AG04450 (cell line): ENCODE measurements at regions not wholly inside any gene's neighbourhood (a gene's known extent, or its start where the extent isn't known, plus 50 kb on each side); places are given as distances from the start of the nearest gene placed in this dataset.

Experiments
- CTCF ChIA-PET: fragments of 300-600, 350-600 bp; formaldehyde crosslinking; extraction: SDS; loops from one replicate; lab custom pipeline; 2022; ENCODE audit warnings: antibody characterized with exemption, inconsistent platforms; lab: Charles Lee
- POLR2A ChIA-PET: fragments of 350-600 bp; formaldehyde crosslinking; extraction: SDS; loops from one replicate; lab custom pipeline; 2021; ENCODE audit warnings: antibody characterized with exemption, inconsistent platforms; lab: Yijun Ruan, JAX
- DNase-seq: peaks from one replicate; pipeline ENCODE4 v3.0.0-alpha.2; 2011; ENCODE audit warnings: low read depth, low spot score
- H3K27ac ChIP-seq: one replicate; pipeline ENCODE4 v1.5.1; 2012; ENCODE audit warnings: low read depth, low read length, control low read depth
- H3K27me3 ChIP-seq: one replicate; pipeline ENCODE4 v1.6.0; 2012; ENCODE audit warnings: low read length; ENCODE audit not compliant: control insufficient read depth, insufficient read depth
- H3K4me3 ChIP-seq: 2 replicates; pipeline ENCODE4 v1.5.1; 2011; ENCODE audit warnings: mild to moderate bottlenecking, low read depth, low read length, control low read depth
- H3K9me3 ChIP-seq: 2 replicates; pipeline ENCODE4 v1.5.1; 2012; ENCODE audit warnings: low read length; ENCODE audit not compliant: control insufficient read depth, insufficient read depth
- TF ChIP-seq, protein P1 (sequence below): IDR thresholded peaks from 2 replicates; pipeline ENCODE4 v1.5.1; 2011; ENCODE audit warnings: low read depth, low read length, control low read depth, inconsistent platforms

DNA sequence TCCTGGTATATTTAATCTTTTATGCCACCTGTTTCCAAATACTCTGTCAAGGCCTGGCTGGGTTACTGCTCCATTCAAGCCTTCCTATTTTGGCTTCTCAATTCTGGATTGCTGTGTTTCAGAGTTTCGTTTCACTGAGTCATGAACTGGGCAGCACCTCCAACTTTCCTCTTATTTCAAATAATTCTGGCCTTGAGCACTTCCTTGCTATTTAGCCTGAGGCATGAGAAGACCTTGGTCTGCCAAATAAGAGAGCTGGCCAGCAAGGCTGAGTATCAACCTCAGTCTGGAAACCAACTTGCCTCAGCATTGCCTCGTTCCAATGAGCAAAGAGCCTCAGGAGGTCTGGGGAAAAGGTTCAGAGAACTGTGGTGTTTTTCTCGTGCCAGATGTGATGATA is 66.6 kb downstream of the TNFAIP3 start:
- Histone ChIP-seq H3K9me3 (no peaks in the 10 kb centered on the region), H3K4me3 (no peak overlapping the region), H3K27ac (no peak overlapping the region), H3K27me3 (no peaks in the 10 kb centered on the region)
- ChIA-PET CTCF (interaction anchor here (1.0 to 3.4 kb wide), 3 partner anchors 11 to 227 kb away, joined by 6 to 22 read pairs (median 8); no protein-coding TSS in a partner anchor), POLR2A (no interaction called here)
- TF ChIP-seq, protein P1, sequence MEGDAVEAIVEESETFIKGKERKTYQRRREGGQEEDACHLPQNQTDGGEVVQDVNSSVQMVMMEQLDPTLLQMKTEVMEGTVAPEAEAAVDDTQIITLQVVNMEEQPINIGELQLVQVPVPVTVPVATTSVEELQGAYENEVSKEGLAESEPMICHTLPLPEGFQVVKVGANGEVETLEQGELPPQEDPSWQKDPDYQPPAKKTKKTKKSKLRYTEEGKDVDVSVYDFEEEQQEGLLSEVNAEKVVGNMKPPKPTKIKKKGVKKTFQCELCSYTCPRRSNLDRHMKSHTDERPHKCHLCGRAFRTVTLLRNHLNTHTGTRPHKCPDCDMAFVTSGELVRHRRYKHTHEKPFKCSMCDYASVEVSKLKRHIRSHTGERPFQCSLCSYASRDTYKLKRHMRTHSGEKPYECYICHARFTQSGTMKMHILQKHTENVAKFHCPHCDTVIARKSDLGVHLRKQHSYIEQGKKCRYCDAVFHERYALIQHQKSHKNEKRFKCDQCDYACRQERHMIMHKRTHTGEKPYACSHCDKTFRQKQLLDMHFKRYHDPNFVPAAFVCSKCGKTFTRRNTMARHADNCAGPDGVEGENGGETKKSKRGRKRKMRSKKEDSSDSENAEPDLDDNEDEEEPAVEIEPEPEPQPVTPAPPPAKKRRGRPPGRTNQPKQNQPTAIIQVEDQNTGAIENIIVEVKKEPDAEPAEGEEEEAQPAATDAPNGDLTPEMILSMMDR, result no peak
- DNase-seq, result peak; percentile 23

DNA sequence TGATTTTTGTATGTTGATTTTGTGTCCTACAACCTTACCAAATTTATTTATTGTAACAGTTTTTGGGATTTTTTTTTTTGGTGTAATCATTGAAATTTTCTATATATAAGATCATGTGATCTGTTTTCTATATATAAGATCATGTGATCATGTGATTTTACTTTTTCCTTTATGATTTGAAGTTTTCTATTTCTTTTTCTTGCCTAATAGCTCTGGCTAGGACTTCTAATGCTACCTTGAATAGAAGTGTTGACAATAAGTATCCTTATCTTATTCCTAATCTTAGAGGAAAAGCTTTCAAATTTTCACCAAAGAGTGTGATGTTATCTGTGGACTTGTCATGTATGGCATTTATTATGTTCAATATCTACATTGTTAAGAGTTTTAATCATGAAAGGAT is 69.7 kb downstream of the TNFAIP3 start:
- TF ChIP-seq, protein P1, result no peak
- ChIA-PET CTCF (interaction anchor here (1.5 to 3.4 kb wide), 2 partner anchors 8 to 228 kb away, joined by 5 to 22 read pairs; no protein-coding TSS in a partner anchor), POLR2A (no interaction called here)
- DNase-seq, result no peak
- no peaks in the 10 kb centered on the region for H3K27me3 ChIP-seq
- H3K9me3 ChIP-seq, result no peaks in the 10 kb centered on the region
- H3K4me3 ChIP-seq, result no peak overlapping the region
- no peak overlapping the region for H3K27ac ChIP-seq

DNA sequence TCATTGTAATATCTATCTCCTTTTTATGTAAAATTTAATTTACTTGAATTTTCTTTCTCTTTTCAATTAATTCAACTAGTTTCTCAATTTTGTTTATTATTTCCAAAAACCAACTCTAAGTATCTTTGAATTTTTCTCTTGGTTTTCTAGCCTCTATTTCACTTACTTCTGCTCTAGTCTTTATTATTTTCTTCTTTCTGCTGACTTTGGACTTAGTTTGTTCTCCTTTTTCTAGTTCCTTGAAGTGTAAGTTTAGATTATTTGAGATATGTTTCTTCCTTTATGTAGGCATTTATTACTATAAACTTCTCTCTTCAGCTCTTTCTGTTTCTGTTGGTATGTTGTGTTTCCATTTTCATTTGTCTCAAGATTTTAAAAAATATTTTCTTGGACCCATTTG is 70.8 kb downstream of the TNFAIP3 start:
- no peak overlapping the region for H3K4me3 ChIP-seq
- no peak for DNase-seq
- H3K9me3 ChIP-seq, result no peaks in the 10 kb centered on the region
- TF ChIP-seq, protein P1, result no peak
- no peaks in the 10 kb centered on the region for H3K27me3 ChIP-seq
- POLR2A ChIA-PET, result no interaction called here
- no peak overlapping the region for H3K27ac ChIP-seq
- CTCF ChIA-PET, result interaction anchor here (0.7 kb wide), 1 partner anchor 231 kb away, joined by 3 read pairs; no protein-coding TSS in a partner anchor

DNA sequence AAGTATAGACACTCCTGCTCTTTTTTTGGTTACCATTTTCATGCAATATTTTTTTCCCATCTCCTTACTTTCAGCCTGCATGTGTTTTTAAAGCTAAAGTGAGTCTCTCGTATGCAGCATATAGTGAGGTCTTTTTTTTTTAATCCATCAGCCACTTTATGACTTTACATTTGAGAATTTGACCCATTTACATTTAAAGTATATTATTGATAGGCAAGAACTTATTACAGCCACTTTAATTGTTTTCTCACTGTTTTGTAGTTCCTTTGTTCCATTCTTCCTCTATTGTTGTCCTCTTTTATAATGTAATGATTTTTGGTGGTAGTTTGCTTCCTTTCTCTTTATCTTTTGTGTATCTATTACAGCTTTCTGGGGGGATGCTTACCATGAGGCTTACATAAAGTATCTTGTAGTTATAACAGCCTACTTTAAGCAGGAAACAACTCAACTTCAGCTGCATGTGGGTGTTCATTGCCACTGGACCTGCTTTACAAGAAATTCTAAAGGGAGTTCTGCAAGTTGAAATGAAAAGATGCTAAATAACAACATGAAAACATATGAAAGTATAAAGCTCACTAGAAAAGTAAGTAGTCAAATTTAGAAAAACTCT is 71.8 kb downstream of the TNFAIP3 start:
- ChIA-PET POLR2A (no interaction called here), CTCF (interaction anchor here (0.7 to 3.5 kb wide), 14 partner anchors 10 to 276 kb away, joined by 3 to 24 read pairs (median 4); partner anchors contain the start of gene TNFAIP3)
- TF ChIP-seq, protein P1, result no peak
- no peaks in the 10 kb centered on the region for H3K9me3 ChIP-seq
- no peak overlapping the region for H3K27ac ChIP-seq
- H3K27me3 ChIP-seq, result no peaks in the 10 kb centered on the region
- no peak overlapping the region for H3K4me3 ChIP-seq
- no peak for DNase-seq

DNA sequence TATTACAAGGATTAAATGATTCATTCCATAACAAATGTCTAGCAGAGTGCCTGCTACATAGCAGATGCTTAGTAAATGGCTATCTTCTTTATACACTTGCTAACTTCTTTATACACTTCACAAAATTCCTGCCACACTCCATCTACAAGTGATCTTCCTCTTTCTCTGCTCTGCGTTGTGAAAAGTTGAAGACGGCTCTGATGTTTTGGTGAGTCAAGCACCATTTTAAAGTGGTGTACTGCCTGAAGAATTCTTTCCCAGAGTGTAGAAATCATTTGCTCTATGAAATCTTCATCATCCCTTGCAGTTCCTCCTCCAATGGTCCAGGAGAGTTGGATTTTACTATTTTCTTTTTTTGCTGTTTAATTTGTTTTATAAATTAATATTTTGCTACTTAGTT is 74.9 kb downstream of the TNFAIP3 start:
- Histone ChIP-seq H3K27me3 (no peaks in the 10 kb centered on the region), H3K27ac (no peak overlapping the region), H3K4me3 (no peak overlapping the region), H3K9me3 (no peaks in the 10 kb centered on the region)
- ChIA-PET POLR2A (no interaction called here), CTCF (interaction anchor here (1.2 to 3.5 kb wide), 4 partner anchors 60 to 237 kb away, joined by 3 to 24 read pairs (median 7); no protein-coding TSS in a partner anchor)
- no peak for DNase-seq
- TF ChIP-seq, protein P1, result no peak
